ENCODE measurements at regions not wholly inside any gene's neighbourhood (a gene's known extent, or its start where the extent isn't known, plus 50 kb on each side); places are given as distances from the start of the nearest gene placed in this dataset.

GRCh38 chr5:164763206-164763605 is 1257.8 kb downstream of the MAT2B start:
- Histone ChIP-seq H4K20me1 (ENCODE audit: insufficient read depth, low read length) (no peaks in the 10 kb centered on the region), H2AFZ (ENCODE audit: low read length) (no peak overlapping the region), H3K27ac (ENCODE audit: low read depth, low read length) (no peak overlapping the region), H3K79me2 (ENCODE audit: insufficient read depth, low read length) (no peaks in the 10 kb centered on the region), H3K4me3 (ENCODE audit: insufficient read depth, low read length) (no peak overlapping the region), H3K9me3 (ENCODE audit: low read depth, low read length) (no peaks in the 10 kb centered on the region), H3K4me2 (ENCODE audit: insufficient read depth, low read length) (no peak overlapping the region), H3K36me3 (ENCODE audit: insufficient read depth, low read length) (no peaks in the 10 kb centered on the region), H3K27me3 (ENCODE audit: insufficient read depth, low read length) (no peaks in the 10 kb centered on the region), H3K4me1 (ENCODE audit: insufficient read depth, low read length) (no peaks in the 10 kb centered on the region)
- TF ChIP-seq, protein P1, sequence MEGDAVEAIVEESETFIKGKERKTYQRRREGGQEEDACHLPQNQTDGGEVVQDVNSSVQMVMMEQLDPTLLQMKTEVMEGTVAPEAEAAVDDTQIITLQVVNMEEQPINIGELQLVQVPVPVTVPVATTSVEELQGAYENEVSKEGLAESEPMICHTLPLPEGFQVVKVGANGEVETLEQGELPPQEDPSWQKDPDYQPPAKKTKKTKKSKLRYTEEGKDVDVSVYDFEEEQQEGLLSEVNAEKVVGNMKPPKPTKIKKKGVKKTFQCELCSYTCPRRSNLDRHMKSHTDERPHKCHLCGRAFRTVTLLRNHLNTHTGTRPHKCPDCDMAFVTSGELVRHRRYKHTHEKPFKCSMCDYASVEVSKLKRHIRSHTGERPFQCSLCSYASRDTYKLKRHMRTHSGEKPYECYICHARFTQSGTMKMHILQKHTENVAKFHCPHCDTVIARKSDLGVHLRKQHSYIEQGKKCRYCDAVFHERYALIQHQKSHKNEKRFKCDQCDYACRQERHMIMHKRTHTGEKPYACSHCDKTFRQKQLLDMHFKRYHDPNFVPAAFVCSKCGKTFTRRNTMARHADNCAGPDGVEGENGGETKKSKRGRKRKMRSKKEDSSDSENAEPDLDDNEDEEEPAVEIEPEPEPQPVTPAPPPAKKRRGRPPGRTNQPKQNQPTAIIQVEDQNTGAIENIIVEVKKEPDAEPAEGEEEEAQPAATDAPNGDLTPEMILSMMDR (IDR thresholded peaks at IDR 0.05; ENCODE audit: extremely low read depth, low read depth, low read length) = no peak
- no peak for DNase-seq (ENCODE audit: insufficient read length, low spot score, missing footprints)

- Histone ChIP-seq H3K9me3 (ENCODE audit: low read depth, low read length) (peaks cover 2% of the 10 kb centered on the region), H3K4me3 (ENCODE audit: insufficient read depth, low read length) (no peak overlapping the region), H3K4me1 (ENCODE audit: insufficient read depth, low read length) (no peaks in the 10 kb centered on the region), H3K4me2 (ENCODE audit: insufficient read depth, low read length) (no peak overlapping the region), H4K20me1 (ENCODE audit: insufficient read depth, low read length) (no peaks in the 10 kb centered on the region), H3K27ac (ENCODE audit: low read depth, low read length) (no peak overlapping the region), H2AFZ (ENCODE audit: low read length) (no peak overlapping the region), H3K79me2 (ENCODE audit: insufficient read depth, low read length) (no peaks in the 10 kb centered on the region), H3K27me3 (ENCODE audit: insufficient read depth, low read length) (no peaks in the 10 kb centered on the region), H3K36me3 (ENCODE audit: insufficient read depth, low read length) (no peaks in the 10 kb centered on the region)
- TF ChIP-seq, protein P1 (IDR thresholded peaks at IDR 0.05; ENCODE audit: extremely low read depth, low read depth, low read length) = no peak
- no peak for DNase-seq (ENCODE audit: insufficient read length, low spot score, missing footprints)
Measured at GRCh38 chr5:164772122-164772521, 1266.7 kb downstream of the MAT2B start.

DNA sequence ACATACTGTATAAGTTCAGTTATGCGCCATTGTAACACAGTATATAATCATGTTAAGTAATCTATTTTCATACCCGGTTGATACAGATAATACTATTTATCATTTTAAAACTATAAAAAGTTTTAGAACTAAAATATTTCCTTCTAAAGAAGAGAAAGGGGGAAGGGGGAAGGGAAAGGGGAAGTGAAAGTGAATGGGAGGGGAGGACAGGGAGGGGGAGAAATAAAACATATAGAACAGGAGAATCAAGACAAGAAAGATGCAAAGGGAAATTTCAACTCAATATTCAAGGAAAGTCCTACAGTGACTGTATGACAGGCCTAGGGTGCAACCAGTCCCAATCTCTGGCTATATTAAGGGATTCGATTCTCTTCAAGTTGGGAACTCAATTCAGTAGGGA is 1278.8 kb downstream of the MAT2B start:
- H4K20me1 ChIP-seq (ENCODE audit: insufficient read depth, low read length) = no peaks in the 10 kb centered on the region
- H3K4me1 ChIP-seq (ENCODE audit: insufficient read depth, low read length) = no peaks in the 10 kb centered on the region
- no peak overlapping the region for H3K27ac ChIP-seq (ENCODE audit: low read depth, low read length)
- no peaks in the 10 kb centered on the region for H3K79me2 ChIP-seq (ENCODE audit: insufficient read depth, low read length)
- DNase-seq (ENCODE audit: insufficient read length, low spot score, missing footprints) = no peak
- H3K36me3 ChIP-seq (ENCODE audit: insufficient read depth, low read length) = no peaks in the 10 kb centered on the region
- no peak overlapping the region for H3K4me2 ChIP-seq (ENCODE audit: insufficient read depth, low read length)
- no peak overlapping the region for H3K4me3 ChIP-seq (ENCODE audit: insufficient read depth, low read length)
- TF ChIP-seq, protein P1 (IDR thresholded peaks at IDR 0.05; ENCODE audit: extremely low read depth, low read depth, low read length) = no peak
- H3K9me3 ChIP-seq (ENCODE audit: low read depth, low read length) = no peaks in the 10 kb centered on the region
- no peak overlapping the region for H2AFZ ChIP-seq (ENCODE audit: low read length)
- H3K27me3 ChIP-seq (ENCODE audit: insufficient read depth, low read length) = no peaks in the 10 kb centered on the region

- DNase-seq (ENCODE audit: insufficient read length, low spot score, missing footprints) = no peak
- H3K4me1 ChIP-seq (ENCODE audit: insufficient read depth, low read length) = no peaks in the 10 kb centered on the region
- H3K4me2 ChIP-seq (ENCODE audit: insufficient read depth, low read length) = no peak overlapping the region
- H3K79me2 ChIP-seq (ENCODE audit: insufficient read depth, low read length) = no peaks in the 10 kb centered on the region
- H3K36me3 ChIP-seq (ENCODE audit: insufficient read depth, low read length) = no peaks in the 10 kb centered on the region
- H4K20me1 ChIP-seq (ENCODE audit: insufficient read depth, low read length) = no peaks in the 10 kb centered on the region
- no peak overlapping the region for H3K27ac ChIP-seq (ENCODE audit: low read depth, low read length)
- H3K27me3 ChIP-seq (ENCODE audit: insufficient read depth, low read length) = no peaks in the 10 kb centered on the region
- TF ChIP-seq, protein P1 (IDR thresholded peaks at IDR 0.05; ENCODE audit: extremely low read depth, low read depth, low read length) = no peak
- no peak overlapping the region for H3K4me3 ChIP-seq (ENCODE audit: insufficient read depth, low read length)
- H3K9me3 ChIP-seq (ENCODE audit: low read depth, low read length) = no peaks in the 10 kb centered on the region
- H2AFZ ChIP-seq (ENCODE audit: low read length) = no peak overlapping the region
Measured at GRCh38 chr5:164798110-164798509, 1292.7 kb downstream of the MAT2B start.
